UCSD-AML1 (cell line): ENCODE measurements at regions not wholly inside any gene's neighbourhood (a gene's known extent, or its start where the extent isn't known, plus 50 kb on each side); places are given as distances from the start of the nearest gene placed in this dataset.

Experiments
- DNase-seq: peaks from one replicate; lab custom pipeline; 2025; ENCODE audit not compliant: unreplicated experiment; lab: John Stamatoyannopoulos, UW

DNA sequence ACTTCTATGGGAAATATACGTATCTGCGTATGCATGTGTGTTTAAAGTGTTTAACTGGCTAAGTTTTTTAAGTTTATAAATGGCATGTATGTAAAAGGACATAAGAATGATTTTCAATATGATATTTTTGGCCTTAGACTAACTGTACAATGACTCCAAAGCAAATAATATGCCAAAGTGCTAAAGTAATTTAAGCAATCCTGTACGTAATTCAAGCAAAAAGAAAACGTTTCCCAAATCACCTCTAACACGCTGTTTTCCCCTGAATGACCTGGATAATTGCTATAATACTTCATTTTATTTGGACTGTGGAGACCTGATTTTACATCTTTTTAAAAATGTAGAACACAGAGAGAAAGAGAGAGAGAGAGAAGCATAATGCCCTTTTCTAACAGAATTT, 183.0 kb upstream of the HAND2 start:
- no peak for DNase-seq

DNA sequence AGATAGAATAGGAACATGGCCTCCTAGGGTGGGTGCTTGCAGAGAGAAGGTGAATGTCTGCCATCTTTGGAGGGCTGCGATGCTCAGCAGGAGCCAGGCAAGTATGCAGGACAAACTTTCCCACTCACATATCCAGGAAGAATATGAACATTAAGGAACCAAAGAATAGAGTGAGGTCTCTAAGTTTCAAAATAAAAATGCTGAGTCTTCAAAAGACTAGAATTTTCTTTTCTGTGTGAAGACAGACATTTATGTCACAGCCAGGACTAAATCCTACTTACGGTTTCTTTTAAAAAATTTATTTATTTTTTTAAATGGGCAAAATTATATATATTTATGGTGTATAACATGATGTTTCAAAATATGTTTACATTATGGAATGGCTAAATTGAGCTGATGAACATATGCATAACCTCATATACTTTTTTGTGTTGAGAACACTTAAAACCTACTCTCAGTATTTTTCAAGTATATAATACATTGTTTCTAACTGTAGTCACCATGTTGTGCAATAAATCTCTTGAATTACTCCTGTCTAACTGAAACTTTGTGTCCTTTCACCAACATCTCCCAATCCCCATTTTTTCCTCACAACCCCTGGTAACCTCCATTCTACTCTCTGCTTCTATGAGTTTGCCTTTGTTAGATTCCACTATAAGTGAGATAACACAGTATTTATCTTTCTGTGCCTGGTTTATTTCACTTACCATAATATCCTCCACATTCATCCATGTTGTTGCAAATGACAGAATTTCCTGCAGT, 177.8 kb upstream of the HAND2 start:
- no peak for DNase-seq

- DNase-seq: no peak
These were observed 174.2 kb upstream of the HAND2 start for GRCh38 chr4:173704201-173704600.

GRCh38 chr4:173703021-173703420, 173.0 kb upstream of the HAND2 start:
- no peak for DNase-seq

GRCh38 chr4:173700650-173701049, 170.6 kb upstream of the HAND2 start:
- DNase-seq: no peak

DNA sequence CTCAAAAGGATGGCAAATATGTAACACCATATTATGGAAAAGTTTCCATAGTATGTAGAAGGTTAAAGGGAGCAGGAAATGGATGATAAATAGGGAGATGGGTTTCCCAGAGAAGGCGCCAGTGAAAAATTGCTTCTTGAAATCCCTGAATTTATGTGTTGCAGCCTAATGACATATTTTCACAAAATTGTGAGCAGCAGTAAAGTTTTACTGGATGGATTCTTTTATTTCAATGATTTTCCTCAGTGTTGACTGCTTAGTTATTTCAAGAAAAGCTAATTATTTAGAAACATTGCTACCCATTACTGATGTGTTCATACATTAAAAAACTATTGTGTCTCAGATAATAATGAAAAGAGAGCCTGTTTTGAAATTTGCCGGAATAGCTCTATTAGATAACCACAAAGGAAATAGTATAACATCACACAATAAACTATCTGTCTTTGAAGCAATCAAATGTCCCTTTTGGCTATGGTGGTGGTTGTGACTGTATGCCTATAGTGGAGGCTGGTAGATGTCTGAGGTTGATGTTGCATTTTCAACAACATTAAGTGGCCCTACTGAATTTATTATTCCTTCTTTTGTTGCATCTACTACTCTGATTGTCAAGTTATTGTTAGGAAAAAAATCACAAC, 169.9 kb upstream of the HAND2 start:
- DNase-seq: no peak

DNA sequence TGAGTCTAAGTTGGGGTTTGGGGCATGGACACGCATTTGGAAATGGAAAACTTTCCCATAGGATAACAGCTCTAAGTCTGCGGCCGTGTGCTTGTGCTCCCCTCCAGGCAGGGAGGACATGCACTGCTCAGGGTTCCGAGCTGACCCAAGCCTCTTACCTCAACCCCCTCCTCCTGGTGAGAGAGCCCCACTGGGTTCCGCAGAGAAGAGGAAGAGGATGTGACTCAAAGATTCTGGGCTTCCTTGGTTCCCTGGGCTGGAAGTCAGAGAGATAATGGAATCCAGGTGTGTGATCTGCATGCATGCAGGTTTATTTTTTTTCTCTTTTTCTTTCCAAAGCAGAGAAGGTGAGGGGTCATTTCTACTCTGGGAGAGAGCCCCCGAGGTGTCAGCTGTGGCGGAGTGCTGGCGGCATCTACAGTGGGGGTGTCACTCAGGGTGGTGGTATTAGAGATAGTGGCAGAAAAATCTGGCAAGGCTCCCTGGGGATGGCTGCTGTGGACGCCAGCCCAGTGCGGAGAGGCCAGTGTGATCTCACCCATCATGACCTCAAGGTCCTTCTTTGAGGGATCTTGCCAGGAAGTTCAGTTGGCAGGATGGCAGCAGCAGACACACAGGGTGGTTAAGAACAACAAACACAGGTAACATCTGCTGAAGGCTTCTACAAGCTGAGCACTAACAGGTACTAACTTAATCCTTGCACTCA, 168.7 kb upstream of the HAND2 start:
- no peak for DNase-seq

GRCh38 chr4:173697840-173698239, 167.8 kb upstream of the HAND2 start:
- no peak for DNase-seq

DNA sequence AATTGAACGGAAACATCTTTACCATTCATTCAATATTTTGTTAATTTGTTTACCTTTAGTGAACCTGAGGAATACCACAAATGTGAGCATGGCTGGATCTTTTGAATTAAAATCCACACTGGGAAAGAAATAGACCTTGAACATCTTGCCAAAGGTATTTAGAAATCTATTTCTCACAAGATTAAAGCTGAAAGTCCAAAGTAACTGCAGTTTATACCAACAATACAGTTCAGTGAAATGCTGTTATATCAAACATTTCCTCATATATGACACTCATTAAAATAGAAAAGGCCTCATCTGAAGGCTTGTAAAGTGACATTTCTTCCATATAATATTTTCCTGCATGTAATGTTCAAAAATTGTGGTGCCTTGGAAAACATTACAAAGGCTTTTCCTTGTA, 166.5 kb upstream of the HAND2 start:
- no peak for DNase-seq

- no peak for DNase-seq
These were observed 166.0 kb upstream of the HAND2 start for GRCh38 chr4:173696011-173696410.

- DNase-seq: no peak
These were observed 155.8 kb upstream of the HAND2 start for GRCh38 chr4:173685831-173686210.

DNA sequence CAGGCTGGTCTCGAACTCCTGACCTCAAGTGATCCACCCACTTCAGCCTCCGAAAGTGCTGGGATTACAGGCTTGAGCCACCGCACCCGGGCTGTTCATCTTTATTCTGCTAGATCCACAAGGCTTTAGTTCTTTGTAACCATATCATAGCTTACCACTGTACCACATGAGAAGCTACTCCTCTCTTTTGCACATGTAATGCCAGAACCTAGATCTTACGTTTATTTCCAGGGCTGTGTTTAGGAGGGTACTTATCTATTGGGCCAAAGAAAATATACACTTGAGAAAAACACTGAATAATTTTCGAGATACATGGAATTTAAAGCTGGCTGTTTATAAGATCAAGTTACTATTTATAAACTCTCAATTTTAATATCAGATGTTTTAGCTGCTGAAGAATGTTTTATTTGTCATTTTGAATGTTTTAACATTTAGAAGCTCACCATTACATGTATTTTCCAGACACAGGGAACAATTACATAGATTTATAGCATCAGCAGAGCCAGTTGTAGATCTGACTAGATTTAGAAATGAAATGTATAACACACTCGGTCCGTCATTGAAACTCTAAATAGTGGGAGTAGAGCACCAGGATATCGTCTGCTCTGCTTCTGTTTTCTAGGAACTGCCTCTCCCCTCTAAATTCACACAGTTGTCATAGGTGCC, 155.3 kb upstream of the HAND2 start:
- DNase-seq: no peak

GRCh38 chr4:173684223-173684622, 154.2 kb upstream of the HAND2 start:
- DNase-seq: no peak

DNA sequence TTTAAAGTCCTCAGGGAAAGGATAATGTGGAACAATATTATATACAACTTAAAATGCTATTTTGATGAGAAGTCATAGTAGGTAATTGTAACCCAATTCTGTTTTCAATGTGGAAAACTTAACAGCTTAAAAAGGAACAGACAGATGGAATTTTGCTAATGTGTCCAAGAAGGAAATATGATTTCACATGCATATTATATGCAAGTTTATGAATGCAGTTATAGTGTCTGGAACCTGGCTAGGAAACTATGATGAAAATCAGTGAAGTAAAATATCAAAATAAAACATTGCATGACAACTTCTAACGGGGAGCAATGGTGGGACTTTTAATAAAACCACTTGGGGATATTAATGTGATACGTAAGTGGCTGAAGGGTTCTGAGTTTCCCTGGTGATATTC, 152.6 kb upstream of the HAND2 start:
- no peak for DNase-seq

DNA sequence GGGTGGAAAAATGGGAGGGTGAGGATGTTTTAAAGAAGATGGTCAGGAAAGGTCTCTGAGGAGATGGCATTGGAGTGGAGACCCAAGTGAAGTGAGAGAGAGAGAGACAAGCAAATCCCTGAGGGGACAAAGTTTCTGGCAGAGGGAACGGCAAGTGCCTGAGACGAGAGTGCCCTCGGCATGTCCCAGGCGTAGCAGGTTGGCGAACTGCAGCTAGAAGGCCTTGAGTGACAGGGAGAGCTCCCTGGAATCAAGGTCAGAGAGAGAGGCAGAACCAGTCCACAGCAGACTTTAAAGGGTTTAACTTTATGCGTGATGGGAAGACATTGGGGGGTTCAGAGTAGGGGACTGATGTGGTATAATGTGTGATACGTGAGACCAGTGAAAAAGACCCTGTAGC, 150.2 kb upstream of the HAND2 start:
- DNase-seq: no peak

GRCh38 chr4:173675446-173675845, 145.4 kb upstream of the HAND2 start:
- DNase-seq: no peak

- no peak for DNase-seq
These were observed 139.6 kb upstream of the HAND2 start for GRCh38 chr4:173669460-173670179.

DNA sequence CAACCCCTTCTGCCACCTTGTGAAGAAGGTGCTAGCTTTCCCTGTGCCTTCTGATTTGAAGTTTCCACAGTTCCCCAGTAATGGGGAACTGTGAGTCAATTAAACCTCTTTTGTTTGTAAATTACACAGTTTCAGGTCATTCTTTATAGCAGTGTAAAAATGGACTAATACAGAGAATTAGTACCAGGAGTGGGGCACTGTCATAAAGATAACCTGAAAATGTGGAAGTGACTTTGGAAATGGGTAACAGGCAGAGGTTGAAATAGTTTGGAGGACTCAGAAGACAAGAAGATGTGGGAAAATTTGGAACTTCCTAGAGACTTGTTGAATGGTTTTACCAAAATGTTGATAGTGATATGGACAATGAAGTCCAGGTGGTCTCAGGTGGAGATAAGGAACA, 131.0 kb upstream of the HAND2 start:
- DNase-seq: no peak

DNA sequence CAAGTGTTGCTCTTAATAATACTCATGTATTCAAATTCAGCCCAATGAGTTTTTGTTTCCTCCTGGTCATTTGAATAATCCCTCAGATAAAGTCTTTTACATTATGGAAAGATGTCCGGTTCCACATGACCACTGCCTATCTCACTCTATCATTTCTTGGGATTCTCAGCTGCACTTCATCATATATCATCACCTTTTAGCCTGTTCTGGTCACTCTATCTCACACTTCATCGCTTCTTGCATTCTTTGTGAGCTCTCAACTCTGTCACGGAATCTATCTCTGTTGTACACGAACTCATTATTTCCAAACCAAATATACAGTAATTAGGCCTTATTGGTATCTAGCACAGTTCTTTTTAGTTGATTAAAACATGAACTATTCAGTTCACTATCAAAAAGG, 126.9 kb upstream of the HAND2 start:
- DNase-seq: no peak

DNA sequence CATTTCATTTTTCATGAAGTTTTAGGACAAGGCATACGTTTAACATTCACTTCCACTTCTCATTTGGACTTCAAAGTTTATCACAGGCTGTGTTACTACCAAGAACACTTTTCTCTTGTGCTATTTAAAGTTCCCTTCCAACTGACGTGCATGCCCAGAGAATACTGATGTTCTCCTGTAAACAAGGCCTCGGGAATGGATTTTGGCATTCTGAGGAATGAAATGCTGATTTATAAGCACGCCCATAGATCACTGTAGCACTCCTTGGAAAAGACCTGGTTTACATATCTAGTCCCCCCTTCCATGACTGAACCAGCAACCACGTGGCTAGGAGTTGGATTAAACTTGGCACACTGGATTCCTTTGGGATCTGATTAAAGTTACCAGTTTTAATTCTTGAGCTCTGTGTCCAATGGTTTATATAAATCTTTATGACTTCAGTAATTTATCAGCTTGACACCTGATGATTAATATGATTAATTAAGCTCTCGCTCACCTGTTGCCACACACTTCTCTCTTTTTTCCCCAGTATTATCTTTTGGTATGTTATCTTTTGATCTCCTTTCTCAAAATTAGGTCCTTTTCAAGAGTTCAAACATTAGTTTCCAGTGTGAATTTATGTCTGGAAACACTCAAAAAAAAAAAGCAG, 122.4 kb upstream of the HAND2 start:
- DNase-seq: no peak
